ENCODE measurements at regions not wholly inside any gene's neighbourhood (a gene's known extent, or its start where the extent isn't known, plus 50 kb on each side); places are given as distances from the start of the nearest gene placed in this dataset.

DNA sequence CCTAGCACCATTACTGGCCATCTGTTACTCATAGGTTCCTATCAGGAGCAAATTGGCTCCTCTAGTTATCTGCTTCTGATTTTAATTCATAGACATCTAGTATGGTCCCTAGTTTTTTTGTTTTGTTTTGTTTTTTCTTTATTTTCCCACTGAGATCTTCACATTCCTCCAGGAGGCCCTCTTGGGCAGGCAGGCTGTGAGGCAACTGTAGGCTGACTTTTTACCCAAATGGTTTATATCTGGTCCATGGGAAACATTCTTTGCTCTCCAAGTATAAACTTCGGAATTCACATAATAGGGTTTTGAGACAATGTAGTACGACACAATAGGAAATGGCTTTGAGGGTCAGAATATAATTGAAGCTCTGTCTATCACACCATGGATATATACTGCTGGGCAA, 250.9 kb upstream of the DAB2 start:
- H3K9me3 ChIP-seq (replicated peaks; ENCODE audit: insufficient read depth, low read length) = no peaks in the 10 kb centered on the region
- H3K4me2 ChIP-seq (ENCODE audit: low read depth, low read length) = no peak overlapping the region
- TF ChIP-seq EZH2 (optimal IDR thresholded peaks at IDR 0.05; ENCODE audit: low read depth, low read length) (no peak), EZH2phosphoT487 (IDR thresholded peaks at IDR 0.05; ENCODE audit: low read length) (no peak)
- TF ChIP-seq, protein P1, sequence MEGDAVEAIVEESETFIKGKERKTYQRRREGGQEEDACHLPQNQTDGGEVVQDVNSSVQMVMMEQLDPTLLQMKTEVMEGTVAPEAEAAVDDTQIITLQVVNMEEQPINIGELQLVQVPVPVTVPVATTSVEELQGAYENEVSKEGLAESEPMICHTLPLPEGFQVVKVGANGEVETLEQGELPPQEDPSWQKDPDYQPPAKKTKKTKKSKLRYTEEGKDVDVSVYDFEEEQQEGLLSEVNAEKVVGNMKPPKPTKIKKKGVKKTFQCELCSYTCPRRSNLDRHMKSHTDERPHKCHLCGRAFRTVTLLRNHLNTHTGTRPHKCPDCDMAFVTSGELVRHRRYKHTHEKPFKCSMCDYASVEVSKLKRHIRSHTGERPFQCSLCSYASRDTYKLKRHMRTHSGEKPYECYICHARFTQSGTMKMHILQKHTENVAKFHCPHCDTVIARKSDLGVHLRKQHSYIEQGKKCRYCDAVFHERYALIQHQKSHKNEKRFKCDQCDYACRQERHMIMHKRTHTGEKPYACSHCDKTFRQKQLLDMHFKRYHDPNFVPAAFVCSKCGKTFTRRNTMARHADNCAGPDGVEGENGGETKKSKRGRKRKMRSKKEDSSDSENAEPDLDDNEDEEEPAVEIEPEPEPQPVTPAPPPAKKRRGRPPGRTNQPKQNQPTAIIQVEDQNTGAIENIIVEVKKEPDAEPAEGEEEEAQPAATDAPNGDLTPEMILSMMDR (IDR thresholded peaks at IDR 0.05; ENCODE audit: low read length) = no peak
- no peak overlapping the region for H3K9ac ChIP-seq (ENCODE audit: low read length)
- DNase-seq = no peak
- no peaks in the 10 kb centered on the region for H3F3A ChIP-seq (ENCODE audit: insufficient read depth, low read length)
- no peak overlapping the region for H3K4me3 ChIP-seq (ENCODE audit: low read length)
- no peaks in the 10 kb centered on the region for H3K27me3 ChIP-seq (replicated peaks; ENCODE audit: insufficient read depth, low read length)
- H3K9me2 ChIP-seq (replicated peaks; ENCODE audit: insufficient read depth, low read length) = no peaks in the 10 kb centered on the region
- no peak overlapping the region for H3K27ac ChIP-seq (ENCODE audit: low read length)
- H3K36me3 ChIP-seq (replicated peaks; ENCODE audit: insufficient read depth, low read length) = no peaks in the 10 kb centered on the region
- no peaks in the 10 kb centered on the region for H3K79me2 ChIP-seq (ENCODE audit: low read length)
- H2AFZ ChIP-seq (ENCODE audit: low read length) = no peak overlapping the region
- no peaks in the 10 kb centered on the region for H3K4me1 ChIP-seq (ENCODE audit: low read length)
- no peaks in the 10 kb centered on the region for H4K20me1 ChIP-seq (ENCODE audit: insufficient read depth, low read length)

GRCh38 chr5:39674209-39675082, 249.7 kb upstream of the DAB2 start:
- TF ChIP-seq EZH2 (optimal IDR thresholded peaks at IDR 0.05; ENCODE audit: low read depth, low read length) (no peak), EZH2phosphoT487 (IDR thresholded peaks at IDR 0.05; ENCODE audit: low read length) (no peak)
- TF ChIP-seq, protein P1 (IDR thresholded peaks at IDR 0.05; ENCODE audit: low read length) = no peak
- H2AFZ ChIP-seq (ENCODE audit: low read length) = no peak overlapping the region

GRCh38 chr5:39671561-39671961, 246.8 kb upstream of the DAB2 start:
- Histone ChIP-seq H3K9ac (ENCODE audit: low read length) (no peak overlapping the region), H4K20me1 (ENCODE audit: insufficient read depth, low read length) (no peaks in the 10 kb centered on the region), H2AFZ (ENCODE audit: low read length) (no peak overlapping the region), H3K27me3 (replicated peaks; ENCODE audit: insufficient read depth, low read length) (no peaks in the 10 kb centered on the region), H3K4me2 (ENCODE audit: low read depth, low read length) (no peak overlapping the region), H3K9me3 (replicated peaks; ENCODE audit: insufficient read depth, low read length) (no peaks in the 10 kb centered on the region), H3F3A (ENCODE audit: insufficient read depth, low read length) (no peaks in the 10 kb centered on the region), H3K9me2 (replicated peaks; ENCODE audit: insufficient read depth, low read length) (no peaks in the 10 kb centered on the region), H3K79me2 (ENCODE audit: low read length) (no peaks in the 10 kb centered on the region), H3K36me3 (replicated peaks; ENCODE audit: insufficient read depth, low read length) (no peaks in the 10 kb centered on the region), H3K27ac (ENCODE audit: low read length) (no peak overlapping the region), H3K4me3 (ENCODE audit: low read length) (no peak overlapping the region), H3K4me1 (ENCODE audit: low read length) (no peaks in the 10 kb centered on the region)
- TF ChIP-seq, protein P1 (IDR thresholded peaks at IDR 0.05; ENCODE audit: low read length) = no peak
- TF ChIP-seq EZH2 (optimal IDR thresholded peaks at IDR 0.05; ENCODE audit: low read depth, low read length) = no peak
- no peak for TF ChIP-seq EZH2phosphoT487 (IDR thresholded peaks at IDR 0.05; ENCODE audit: low read length)
- no peak for DNase-seq

More at GRCh38 chr5:39674209-39675082, 249.7 kb upstream of the DAB2 start:
- H3K9me2 ChIP-seq (replicated peaks; ENCODE audit: insufficient read depth, low read length) = no peaks in the 10 kb centered on the region
- no peaks in the 10 kb centered on the region for H4K20me1 ChIP-seq (ENCODE audit: insufficient read depth, low read length)
- H3F3A ChIP-seq (ENCODE audit: insufficient read depth, low read length) = no peaks in the 10 kb centered on the region
- DNase-seq = no peak
- no peak overlapping the region for H3K4me2 ChIP-seq (ENCODE audit: low read depth, low read length)
- no peaks in the 10 kb centered on the region for H3K79me2 ChIP-seq (ENCODE audit: low read length)
- H3K36me3 ChIP-seq (replicated peaks; ENCODE audit: insufficient read depth, low read length) = no peaks in the 10 kb centered on the region
- H3K4me1 ChIP-seq (ENCODE audit: low read length) = no peaks in the 10 kb centered on the region
- no peak overlapping the region for H3K27ac ChIP-seq (ENCODE audit: low read length)
- no peak overlapping the region for H3K4me3 ChIP-seq (ENCODE audit: low read length)
- H3K27me3 ChIP-seq (replicated peaks; ENCODE audit: insufficient read depth, low read length) = no peaks in the 10 kb centered on the region
- no peaks in the 10 kb centered on the region for H3K9me3 ChIP-seq (replicated peaks; ENCODE audit: insufficient read depth, low read length)
- H3K9ac ChIP-seq (ENCODE audit: low read length) = no peak overlapping the region

Measured in MM.1S (cell line).